ENCODE measurements at regions not wholly inside any gene's neighbourhood (a gene's known extent, or its start where the extent isn't known, plus 50 kb on each side); places are given as distances from the start of the nearest gene placed in this dataset.
"Not testable (repeated sequence)": the region's sequence is repeated elsewhere in the genome, so short reads cannot be mapped to it uniquely, and the experiment has no call there.

DNA sequence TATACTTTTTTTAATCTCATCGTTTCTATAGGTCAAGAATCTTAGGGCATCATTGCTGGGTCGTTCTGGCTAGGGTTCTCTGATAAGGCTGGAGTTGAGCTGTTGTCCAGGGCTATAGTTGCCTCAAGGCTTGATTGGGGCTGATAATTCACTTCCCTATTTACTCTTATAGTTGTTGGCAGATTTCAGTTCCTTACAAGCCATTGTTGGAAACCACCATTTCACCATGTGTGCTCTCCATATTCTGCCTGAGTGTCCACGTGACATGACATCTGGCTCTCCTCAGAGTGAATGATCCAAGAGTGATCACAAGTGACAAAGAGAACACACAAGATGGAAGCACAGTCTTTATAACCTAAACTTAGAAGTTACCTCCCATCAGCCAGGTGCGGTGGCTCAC is 852.2 kb downstream of the EFNA5 start:
- H3K27ac ChIP-seq = no peak overlapping the region
- TF ChIP-seq, protein P1, sequence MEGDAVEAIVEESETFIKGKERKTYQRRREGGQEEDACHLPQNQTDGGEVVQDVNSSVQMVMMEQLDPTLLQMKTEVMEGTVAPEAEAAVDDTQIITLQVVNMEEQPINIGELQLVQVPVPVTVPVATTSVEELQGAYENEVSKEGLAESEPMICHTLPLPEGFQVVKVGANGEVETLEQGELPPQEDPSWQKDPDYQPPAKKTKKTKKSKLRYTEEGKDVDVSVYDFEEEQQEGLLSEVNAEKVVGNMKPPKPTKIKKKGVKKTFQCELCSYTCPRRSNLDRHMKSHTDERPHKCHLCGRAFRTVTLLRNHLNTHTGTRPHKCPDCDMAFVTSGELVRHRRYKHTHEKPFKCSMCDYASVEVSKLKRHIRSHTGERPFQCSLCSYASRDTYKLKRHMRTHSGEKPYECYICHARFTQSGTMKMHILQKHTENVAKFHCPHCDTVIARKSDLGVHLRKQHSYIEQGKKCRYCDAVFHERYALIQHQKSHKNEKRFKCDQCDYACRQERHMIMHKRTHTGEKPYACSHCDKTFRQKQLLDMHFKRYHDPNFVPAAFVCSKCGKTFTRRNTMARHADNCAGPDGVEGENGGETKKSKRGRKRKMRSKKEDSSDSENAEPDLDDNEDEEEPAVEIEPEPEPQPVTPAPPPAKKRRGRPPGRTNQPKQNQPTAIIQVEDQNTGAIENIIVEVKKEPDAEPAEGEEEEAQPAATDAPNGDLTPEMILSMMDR (conservative IDR thresholded peaks at IDR 0.05) = no peak

DNA sequence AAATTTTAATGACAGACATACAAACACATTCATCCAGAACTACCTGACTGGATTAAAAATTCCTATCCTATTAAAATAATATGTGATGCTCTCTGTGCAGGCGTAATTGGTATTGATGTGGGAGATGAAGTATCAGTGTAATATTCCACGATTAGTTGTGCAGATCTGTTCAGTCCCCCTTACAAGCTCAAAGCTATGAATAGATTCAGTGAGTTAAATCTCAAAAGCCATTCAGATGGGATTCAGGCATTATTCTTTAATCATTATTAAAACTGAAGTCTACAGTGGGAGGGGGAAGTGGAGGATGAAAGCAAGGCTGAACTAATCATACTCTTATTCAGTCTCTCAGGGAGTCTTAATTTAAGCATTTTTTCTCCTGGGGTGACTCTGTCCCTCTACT is 855.8 kb downstream of the EFNA5 start:
- TF ChIP-seq, protein P1 (conservative IDR thresholded peaks at IDR 0.05) = no peak
- H3K27ac ChIP-seq = no peak overlapping the region

DNA sequence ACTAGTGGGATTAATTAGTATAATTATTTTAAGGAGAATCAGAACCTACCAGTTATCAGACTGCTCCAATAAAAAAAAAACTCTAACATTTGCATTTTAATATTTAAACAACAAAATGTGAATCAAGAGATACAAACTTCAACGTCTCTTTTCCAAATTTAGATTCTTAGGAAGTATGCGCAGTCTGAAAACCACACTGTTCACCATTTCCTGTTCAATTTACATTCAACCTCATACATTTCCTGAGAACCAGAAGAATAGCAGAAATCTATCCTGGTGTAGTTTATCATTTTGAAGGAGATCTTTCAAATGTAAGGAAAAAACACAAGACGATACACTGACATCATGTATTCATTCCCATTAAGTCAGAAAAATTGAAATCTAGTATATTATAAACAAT is 869.2 kb downstream of the EFNA5 start:
- no peak overlapping the region for H3K27ac ChIP-seq
- TF ChIP-seq, protein P1 (conservative IDR thresholded peaks at IDR 0.05) = no peak

DNA sequence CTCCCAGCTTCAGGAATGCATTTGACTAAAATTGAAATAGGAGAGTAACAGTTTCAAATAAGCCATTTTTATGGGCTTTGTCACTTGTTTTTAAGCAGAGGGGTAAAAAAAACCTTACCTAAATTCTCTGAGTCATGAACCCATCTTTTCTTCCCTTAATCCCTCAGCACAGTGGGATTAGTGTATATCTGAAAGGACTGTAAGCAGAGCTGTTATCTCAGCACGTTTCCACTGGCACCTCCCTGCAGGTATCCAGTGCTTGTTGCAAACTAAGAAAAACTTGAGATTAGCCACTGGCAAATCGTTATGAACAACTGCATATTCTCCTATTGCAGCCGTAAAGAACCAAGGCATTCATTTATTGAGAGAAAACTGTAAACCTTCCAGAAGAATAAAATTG is 872.7 kb downstream of the EFNA5 start:
- TF ChIP-seq, protein P1 (conservative IDR thresholded peaks at IDR 0.05) = no peak
- H3K27ac ChIP-seq = no peak overlapping the region

DNA sequence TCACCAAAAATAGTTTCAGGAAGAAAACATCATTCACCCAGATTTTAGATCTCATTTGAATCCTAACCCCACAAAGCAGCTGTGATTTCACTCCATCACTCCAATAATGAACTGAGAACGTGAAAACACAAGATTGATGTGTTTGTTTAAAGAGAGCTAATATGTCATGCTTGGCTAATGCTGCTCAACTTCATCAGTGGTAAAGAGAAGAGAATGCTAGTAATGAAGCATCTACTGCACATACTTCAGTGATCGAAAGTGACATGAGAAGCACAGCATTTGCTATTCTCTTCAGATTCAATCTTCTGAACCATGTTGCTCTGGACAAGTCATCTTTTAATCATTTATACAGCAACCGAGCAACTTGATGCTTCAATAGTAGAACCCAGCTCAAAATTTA is 874.7 kb downstream of the EFNA5 start:
- TF ChIP-seq, protein P1 (conservative IDR thresholded peaks at IDR 0.05) = no peak
- no peak overlapping the region for H3K27ac ChIP-seq

DNA sequence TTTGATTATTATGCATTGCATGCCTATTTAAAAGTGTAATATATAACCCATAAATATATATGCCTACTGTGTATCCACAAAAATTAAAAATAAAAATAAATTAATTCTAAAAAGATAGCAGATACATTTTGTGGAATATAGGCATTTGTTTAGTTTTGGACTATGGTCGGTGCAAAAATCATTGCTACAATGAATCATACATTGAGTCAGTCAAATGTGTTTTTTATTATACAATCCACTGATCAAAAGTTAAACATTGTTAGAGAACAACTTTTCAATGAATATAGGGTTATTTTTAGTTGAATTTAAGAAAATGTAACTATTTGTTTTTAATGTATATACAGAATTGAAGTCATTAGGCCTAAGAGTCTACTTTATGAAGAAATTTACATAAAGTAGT is 885.9 kb downstream of the EFNA5 start:
- TF ChIP-seq, protein P1 (conservative IDR thresholded peaks at IDR 0.05) = no peak

DNA sequence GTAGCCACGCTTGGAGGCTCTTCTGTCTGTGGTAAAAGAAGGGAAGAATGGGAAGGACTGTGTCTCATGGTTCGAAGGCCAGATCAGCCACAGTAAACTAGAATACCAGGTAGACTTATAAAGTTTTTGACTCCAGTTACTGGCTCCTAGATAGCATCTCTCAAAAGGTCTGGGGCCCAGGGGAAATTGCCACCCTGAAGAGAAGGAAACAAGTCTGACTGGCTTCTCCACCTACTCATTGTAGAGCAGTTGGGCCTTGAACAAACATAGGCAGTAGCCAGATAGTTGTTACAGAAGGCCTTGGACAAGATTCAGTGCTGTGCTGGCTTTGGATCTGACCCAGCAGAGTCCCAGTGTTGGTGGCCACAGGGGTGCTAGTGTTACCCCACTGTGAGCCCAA is 890.4 kb downstream of the EFNA5 start:
- no peak overlapping the region for H3K27ac ChIP-seq
- TF ChIP-seq, protein P1 (conservative IDR thresholded peaks at IDR 0.05) = no peak

More for the DNA sequence above, 885.9 kb downstream of the EFNA5 start:
- no peak overlapping the region for H3K27ac ChIP-seq

DNA sequence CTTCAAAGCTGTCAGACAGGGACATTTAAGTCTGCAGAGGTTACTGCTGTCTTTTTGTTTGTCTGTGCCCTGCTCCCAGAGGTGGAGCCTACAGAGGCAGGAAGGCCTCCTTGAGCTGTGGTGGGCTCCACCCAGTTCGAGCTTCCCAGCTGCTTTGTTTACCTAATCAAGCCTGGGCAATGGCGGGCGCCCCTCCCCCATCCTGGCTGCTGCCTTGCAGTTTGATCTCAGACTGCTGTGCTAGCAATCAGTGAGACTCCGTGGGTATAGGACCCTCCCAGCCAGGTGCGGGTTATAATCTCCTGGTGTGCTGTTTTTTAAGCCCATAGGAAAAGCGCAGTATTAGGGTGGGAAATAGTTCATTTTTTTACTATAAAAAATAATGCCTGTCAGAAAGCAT is 894.2 kb downstream of the EFNA5 start:
- not testable (repeated sequence) for H3K27ac ChIP-seq

Measured in VCaP (cell line).